CD4-positive, alpha-beta T cell (primary cell): ENCODE measurements at regions not wholly inside any gene's neighbourhood (a gene's known extent, or its start where the extent isn't known, plus 50 kb on each side); places are given as distances from the start of the nearest gene placed in this dataset.

Source experiments
- ATAC-seq: fragments of 200-7000 bp; cut with Tn5 transposase; one replicate; pipeline ENCODE4 v1.10.0; 2022; ENCODE audit warnings: mild to moderate bottlenecking; ENCODE audit not compliant: poor library complexity
- CTCF ChIA-PET: fragments of 350-600 bp; sonication (Branson Sonifier 250); formaldehyde crosslinking; loops from one replicate; lab custom pipeline; 2021; ENCODE audit warnings: antibody characterized with exemption, inconsistent platforms; lab: Charles Lee
- POLR2A ChIA-PET: fragments of 350-600 bp; sonication (Branson Sonifier 250); formaldehyde crosslinking; loops from one replicate; lab custom pipeline; 2021; ENCODE audit warnings: antibody characterized with exemption, inconsistent platforms; lab: Charles Lee
- DNase-seq, 14 experiments: peaks; one replicate each; pipeline ENCODE4 v3.0.0-alpha.2; 2013 to 2020; ENCODE audit warnings: mixed read lengths in 2 of 14
- H3K27ac ChIP-seq, 2 donors: one replicate each; pipeline versions ENCODE4 v1.5.1 to v1.7.0; 2013; ENCODE audit warnings: low read length in 2 of 2, low read depth in 1 of 2, mild to moderate bottlenecking in 1 of 2
- H3K27me3 ChIP-seq, 2 experiments: 1 replicate in 1 of 2; 2 replicates in 1 of 2; pipeline versions ENCODE4 v1.6.1 to v1.7.0; 2013; ENCODE audit warnings: low read length in 2 of 2, control low read depth in 1 of 2, mild to moderate bottlenecking in 1 of 2, moderate library complexity in 1 of 2; ENCODE audit not compliant: insufficient read depth in 2 of 2, control insufficient read depth in 1 of 2
- H3K36me3 ChIP-seq: one replicate; pipeline ENCODE4 v1.6.1; 2013; ENCODE audit warnings: low read length, control low read depth; ENCODE audit not compliant: insufficient read depth
- H3K4me1 ChIP-seq: one replicate; pipeline ENCODE4 v1.6.1; 2013; ENCODE audit warnings: low read length, control low read depth; ENCODE audit not compliant: insufficient read depth
- H3K4me3 ChIP-seq: one replicate; pipeline ENCODE4 v1.5.1; 2013; ENCODE audit warnings: mild to moderate bottlenecking, low read length, moderate library complexity
- H3K9me3 ChIP-seq, 2 experiments: 1 replicate in 1 of 2; 2 replicates in 1 of 2; pipeline versions ENCODE4 v1.6.1 to v1.7.0; 2013; ENCODE audit warnings: low read length in 2 of 2, mild to moderate bottlenecking in 2 of 2, control low read depth in 1 of 2, moderate library complexity in 1 of 2; ENCODE audit not compliant: control insufficient read depth in 1 of 2, insufficient read depth in 1 of 2
- H3K27ac Mint-ChIP-seq: one replicate; pipeline ENCODE4 v1.8.0; 2020; ENCODE audit warnings: mixed read lengths
- H3K27me3 Mint-ChIP-seq: one replicate; pipeline ENCODE4 v1.8.0; 2021; ENCODE audit warnings: mixed read lengths
- H3K36me3 Mint-ChIP-seq: one replicate; pipeline ENCODE4 v1.8.0; 2021; ENCODE audit warnings: low read depth, mixed read lengths
- H3K4me1 Mint-ChIP-seq: one replicate; pipeline ENCODE4 v1.8.0; 2021; ENCODE audit warnings: low read depth, mixed read lengths
- H3K4me3 Mint-ChIP-seq: one replicate; pipeline ENCODE4 v1.8.0; 2020; ENCODE audit warnings: mild to moderate bottlenecking, mixed read lengths
- H3K9me3 Mint-ChIP-seq: one replicate; pipeline ENCODE4 v1.8.0; 2020; ENCODE audit warnings: mixed read lengths
- CTCF ChIP-seq: fragments of 200-600 bp; IDR thresholded peaks from one replicate; pipeline ENCODE4 v1.8.0; 2022; ENCODE audit warnings: antibody characterized with exemption, mild to moderate bottlenecking
- intact Hi-C, 2 experiments: fragments of 100-400 bp; cut with DNase I in 1 of 2; cut with micrococcal nuclease in 1 of 2; formaldehyde crosslinking; loops; one replicate each; pipeline versions ENCODE4 v1.15.1 to v1.9.0; 2023 to 2025; cut with DNase I, micrococcal nuclease

- CTCF ChIA-PET = no interaction called here
These were observed 105.1 kb upstream of the TNPO1 start for GRCh38 chr5:72711351-72711750.

GRCh38 chr5:72709341-72709740, 107.1 kb upstream of the TNPO1 start:
- Histone ChIP-seq H3K27me3 (peaks cover 3 to 24% of the 10 kb centered on the region in 2 experiments), H3K4me3 (no peak overlapping the region), H3K4me1 (no peaks in the 10 kb centered on the region), H3K36me3 (no peaks in the 10 kb centered on the region), H3K9me3 (peaks cover 0 to 12% of the 10 kb centered on the region in 2 experiments), H3K27ac (no peak overlapping the region)
- Mint-ChIP-seq H3K4me1 (no peaks in the 10 kb centered on the region), H3K27ac (no peak overlapping the region), H3K36me3 (no peaks in the 10 kb centered on the region), H3K27me3 (peaks cover 29% of the 10 kb centered on the region), H3K4me3 (no peak overlapping the region), H3K9me3 (no peaks in the 10 kb centered on the region)
- POLR2A ChIA-PET = no interaction called here
- CTCF ChIA-PET = no interaction called here
- no peak for TF ChIP-seq CTCF
- DNase-seq (no peak), ATAC-seq (no peak)
- intact Hi-C loops = no loop called here

More at GRCh38 chr5:72711351-72711750, 105.1 kb upstream of the TNPO1 start:
- POLR2A ChIA-PET = no interaction called here
- H3K9me3 ChIP-seq = peaks cover 0 to 12% of the 10 kb centered on the region in 2 experiments
- Mint-ChIP-seq H3K36me3 (no peaks in the 10 kb centered on the region), H3K4me3 (no peak overlapping the region), H3K27ac (no peak overlapping the region), H3K4me1 (no peaks in the 10 kb centered on the region), H3K27me3 (peaks cover 25% of the 10 kb centered on the region), H3K9me3 (no peaks in the 10 kb centered on the region)
- H3K4me3 ChIP-seq = no peak overlapping the region
- H3K27ac ChIP-seq = no peak overlapping the region
- H3K36me3 ChIP-seq = no peaks in the 10 kb centered on the region
- no peak for TF ChIP-seq CTCF
- DNase-seq (no peak), ATAC-seq (no peak)
- intact Hi-C loops = no loop called here
- no peaks in the 10 kb centered on the region for H3K4me1 ChIP-seq
- peaks cover 3 to 24% of the 10 kb centered on the region in 2 experiments for H3K27me3 ChIP-seq

- no peak overlapping the region for H3K27ac ChIP-seq
- no peaks in the 10 kb centered on the region for H3K4me1 ChIP-seq
- H3K9me3 Mint-ChIP-seq = no peaks in the 10 kb centered on the region
- ChIA-PET POLR2A (interaction anchor here (0.6 kb wide), 1 partner anchor 136 kb away, joined by 4 read pairs; no protein-coding TSS in a partner anchor), CTCF (no interaction called here)
- peaks cover 18% of the 10 kb centered on the region for H3K27me3 Mint-ChIP-seq
- ATAC-seq (no peak), DNase-seq (no peak)
- H3K9me3 ChIP-seq = peaks cover 0 to 12% of the 10 kb centered on the region in 2 experiments
- TF ChIP-seq CTCF = no peak
- H3K4me1 Mint-ChIP-seq = no peaks in the 10 kb centered on the region
- no peaks in the 10 kb centered on the region for H3K36me3 Mint-ChIP-seq
- no peaks in the 10 kb centered on the region for H3K36me3 ChIP-seq
- H3K4me3 ChIP-seq = no peak overlapping the region
- intact Hi-C loops = no loop called here
- no peak overlapping the region for H3K4me3 Mint-ChIP-seq
- no peak overlapping the region for H3K27ac Mint-ChIP-seq
- peaks cover 3 to 21% of the 10 kb centered on the region in 2 experiments for H3K27me3 ChIP-seq
These were observed 111.3 kb upstream of the TNPO1 start for GRCh38 chr5:72705178-72705577.
